Nephron progenitor cell (in vitro differentiated cells): ENCODE measurements at regions not wholly inside any gene's neighbourhood (a gene's known extent, or its start where the extent isn't known, plus 50 kb on each side); places are given as distances from the start of the nearest gene placed in this dataset.

Experiments
- DNase-seq: peaks from one replicate; pipeline ENCODE4 v3.0.0; 2021
- H3K27ac Mint-ChIP-seq: 2 replicates; pipeline ENCODE4 v1.8.0; 2021; ENCODE audit warnings: mild to moderate bottlenecking, moderate library complexity, mixed read lengths
- H3K27me3 Mint-ChIP-seq: 2 replicates; pipeline ENCODE4 v1.8.0; 2021; ENCODE audit warnings: mild to moderate bottlenecking, low read depth, mixed read lengths; ENCODE audit not compliant: poor library complexity
- H3K36me3 Mint-ChIP-seq: 2 replicates; pipeline ENCODE4 v1.8.0; 2021; ENCODE audit warnings: low read depth, mixed read lengths
- H3K4me1 Mint-ChIP-seq: 2 replicates; pipeline ENCODE4 v1.8.0; 2021; ENCODE audit warnings: mixed read lengths
- H3K4me3 Mint-ChIP-seq: 2 replicates; pipeline ENCODE4 v1.8.0; 2021; ENCODE audit warnings: mild to moderate bottlenecking, moderate library complexity, mixed read lengths
- H3K9me3 Mint-ChIP-seq: 2 replicates; pipeline ENCODE4 v1.8.0; 2021; ENCODE audit warnings: mild to moderate bottlenecking, moderate library complexity, mixed read lengths
- TF ChIP-seq, protein P1 (sequence below): fragments of 200-600 bp; sonication (generic); IDR thresholded peaks from 2 replicates; pipeline ENCODE4 v1.5.0; 2021; ENCODE audit warnings: antibody characterized with exemption

DNA sequence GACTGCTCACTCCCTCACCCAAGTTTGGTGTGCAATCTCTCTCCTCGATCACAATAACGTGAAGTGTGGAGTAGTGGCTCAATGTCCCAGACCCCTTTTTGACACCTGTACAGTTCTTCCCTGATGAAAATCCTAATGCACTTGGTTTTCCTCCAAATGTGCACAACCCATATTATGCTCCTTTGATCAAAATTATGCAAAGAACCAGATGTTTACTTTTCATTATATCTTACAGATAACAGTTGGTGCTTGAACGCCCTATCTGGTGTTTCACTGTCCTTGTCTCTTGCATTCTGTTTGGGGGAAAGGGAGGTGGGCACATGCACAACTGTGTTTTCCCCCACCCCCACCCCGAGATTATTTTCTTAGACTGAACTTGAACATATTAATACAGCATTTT is 85.0 kb upstream of the CREB1 start:
- H3K27me3 Mint-ChIP-seq, result no peaks in the 10 kb centered on the region
- no peak overlapping the region for H3K4me3 Mint-ChIP-seq
- no peak for DNase-seq
- no peaks in the 10 kb centered on the region for H3K9me3 Mint-ChIP-seq
- TF ChIP-seq, protein P1, sequence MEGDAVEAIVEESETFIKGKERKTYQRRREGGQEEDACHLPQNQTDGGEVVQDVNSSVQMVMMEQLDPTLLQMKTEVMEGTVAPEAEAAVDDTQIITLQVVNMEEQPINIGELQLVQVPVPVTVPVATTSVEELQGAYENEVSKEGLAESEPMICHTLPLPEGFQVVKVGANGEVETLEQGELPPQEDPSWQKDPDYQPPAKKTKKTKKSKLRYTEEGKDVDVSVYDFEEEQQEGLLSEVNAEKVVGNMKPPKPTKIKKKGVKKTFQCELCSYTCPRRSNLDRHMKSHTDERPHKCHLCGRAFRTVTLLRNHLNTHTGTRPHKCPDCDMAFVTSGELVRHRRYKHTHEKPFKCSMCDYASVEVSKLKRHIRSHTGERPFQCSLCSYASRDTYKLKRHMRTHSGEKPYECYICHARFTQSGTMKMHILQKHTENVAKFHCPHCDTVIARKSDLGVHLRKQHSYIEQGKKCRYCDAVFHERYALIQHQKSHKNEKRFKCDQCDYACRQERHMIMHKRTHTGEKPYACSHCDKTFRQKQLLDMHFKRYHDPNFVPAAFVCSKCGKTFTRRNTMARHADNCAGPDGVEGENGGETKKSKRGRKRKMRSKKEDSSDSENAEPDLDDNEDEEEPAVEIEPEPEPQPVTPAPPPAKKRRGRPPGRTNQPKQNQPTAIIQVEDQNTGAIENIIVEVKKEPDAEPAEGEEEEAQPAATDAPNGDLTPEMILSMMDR, result no peak
- H3K36me3 Mint-ChIP-seq, result no peaks in the 10 kb centered on the region
- no peak overlapping the region for H3K27ac Mint-ChIP-seq
- no peaks in the 10 kb centered on the region for H3K4me1 Mint-ChIP-seq

DNA sequence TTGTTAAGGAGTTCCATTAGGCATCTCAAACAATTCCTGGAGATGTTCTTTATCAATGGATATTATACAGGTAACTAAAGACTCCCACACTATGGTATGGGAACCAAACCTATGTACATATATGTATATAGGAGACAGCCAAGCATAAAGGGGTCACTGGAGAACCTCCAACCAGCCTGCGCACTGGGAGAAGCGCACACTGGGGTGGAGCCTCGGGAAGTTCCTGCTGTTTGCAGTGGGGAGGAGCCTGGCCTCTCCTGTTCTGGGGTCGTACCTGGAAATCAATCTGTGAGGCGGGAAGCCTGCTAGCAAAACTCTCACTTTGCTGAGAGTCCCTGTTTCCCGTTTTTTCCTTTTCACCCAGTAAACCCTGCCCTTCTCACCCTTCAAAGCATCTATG is 83.1 kb upstream of the CREB1 start:
- no peak for DNase-seq
- no peaks in the 10 kb centered on the region for H3K27me3 Mint-ChIP-seq
- TF ChIP-seq, protein P1, result no peak
- no peak overlapping the region for H3K4me3 Mint-ChIP-seq
- no peak overlapping the region for H3K27ac Mint-ChIP-seq
- H3K9me3 Mint-ChIP-seq, result no peaks in the 10 kb centered on the region
- no peaks in the 10 kb centered on the region for H3K4me1 Mint-ChIP-seq
- no peaks in the 10 kb centered on the region for H3K36me3 Mint-ChIP-seq

DNA sequence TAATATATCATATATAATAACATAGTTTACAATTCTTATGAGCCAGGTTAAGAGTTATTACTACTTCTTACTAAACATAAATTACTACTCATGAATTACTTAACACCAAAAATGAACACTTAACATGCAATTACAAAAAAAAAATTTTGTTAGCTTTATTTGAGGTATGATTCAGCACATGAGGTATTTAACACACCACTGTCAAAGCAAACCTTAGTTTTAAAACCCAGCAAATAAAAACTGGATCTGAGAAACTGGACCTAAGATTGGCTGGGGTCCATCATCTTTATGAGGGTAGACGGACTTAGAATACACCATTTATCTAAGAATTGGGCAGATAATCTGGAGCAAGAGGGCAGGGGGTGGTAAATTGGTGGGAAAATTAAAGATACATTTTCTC is 81.8 kb upstream of the CREB1 start:
- H3K36me3 Mint-ChIP-seq, result no peaks in the 10 kb centered on the region
- TF ChIP-seq, protein P1, result no peak
- H3K4me1 Mint-ChIP-seq, result no peaks in the 10 kb centered on the region
- DNase-seq, result no peak
- no peaks in the 10 kb centered on the region for H3K27me3 Mint-ChIP-seq
- no peak overlapping the region for H3K4me3 Mint-ChIP-seq
- no peak overlapping the region for H3K27ac Mint-ChIP-seq
- H3K9me3 Mint-ChIP-seq, result peaks cover 4% of the 10 kb centered on the region

DNA sequence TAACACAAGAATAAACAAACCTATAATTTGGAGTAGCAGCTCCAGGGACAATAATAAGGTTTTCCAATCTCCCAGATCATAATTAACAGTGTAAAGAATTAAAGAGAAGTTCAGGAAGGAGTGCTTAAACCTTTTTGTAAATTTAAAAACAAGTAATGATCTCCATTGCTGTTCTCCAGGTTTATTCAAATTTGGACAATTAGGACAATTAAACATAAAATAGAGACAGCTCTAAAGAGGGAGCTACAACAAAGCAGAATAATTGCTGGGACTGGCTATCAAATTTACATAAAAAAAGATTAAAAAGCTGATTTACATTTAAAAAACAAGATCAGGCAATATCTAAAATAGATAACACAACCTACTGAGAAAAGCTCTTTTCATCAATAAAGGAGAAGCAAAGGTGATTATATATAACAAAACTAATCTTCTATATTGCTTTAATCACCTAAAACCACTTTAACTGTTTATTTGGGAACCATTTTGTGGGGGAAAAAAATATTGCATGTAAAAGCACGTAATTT is 80.1 kb upstream of the CREB1 start:
- Mint-ChIP-seq H3K36me3 (no peaks in the 10 kb centered on the region), H3K27me3 (no peaks in the 10 kb centered on the region), H3K4me3 (no peak overlapping the region)

DNA sequence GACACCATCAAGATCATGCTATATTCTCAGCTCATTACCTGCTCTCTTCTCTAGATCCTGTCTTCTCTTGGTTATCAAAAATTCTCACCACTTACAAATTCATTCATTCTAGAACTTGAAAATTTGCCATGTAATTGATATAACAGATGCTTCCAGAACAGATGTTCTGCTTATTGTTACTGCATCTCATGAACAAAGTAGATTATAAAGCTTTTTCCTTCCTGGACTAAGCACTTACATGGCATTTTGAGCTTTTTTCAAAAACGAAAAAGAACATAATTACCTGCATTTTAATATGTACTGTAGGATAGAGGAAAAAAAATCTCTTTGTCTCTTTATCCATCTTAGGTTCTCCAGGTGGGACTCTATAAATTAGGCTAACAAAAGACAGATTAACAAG is 79.6 kb upstream of the CREB1 start:
- H3K9me3 Mint-ChIP-seq, result peaks cover 18% of the 10 kb centered on the region
- H3K4me1 Mint-ChIP-seq, result no peaks in the 10 kb centered on the region
- DNase-seq, result no peak
- no peaks in the 10 kb centered on the region for H3K27me3 Mint-ChIP-seq
- H3K27ac Mint-ChIP-seq, result no peak overlapping the region
- no peak overlapping the region for H3K4me3 Mint-ChIP-seq
- TF ChIP-seq, protein P1, result no peak
- no peaks in the 10 kb centered on the region for H3K36me3 Mint-ChIP-seq

More for the DNA sequence above, 80.1 kb upstream of the CREB1 start:
- no peak for DNase-seq
- TF ChIP-seq, protein P1, result no peak
- no peak overlapping the region for H3K27ac Mint-ChIP-seq
- H3K4me1 Mint-ChIP-seq, result no peaks in the 10 kb centered on the region
- H3K9me3 Mint-ChIP-seq, result peaks cover 17% of the 10 kb centered on the region

DNA sequence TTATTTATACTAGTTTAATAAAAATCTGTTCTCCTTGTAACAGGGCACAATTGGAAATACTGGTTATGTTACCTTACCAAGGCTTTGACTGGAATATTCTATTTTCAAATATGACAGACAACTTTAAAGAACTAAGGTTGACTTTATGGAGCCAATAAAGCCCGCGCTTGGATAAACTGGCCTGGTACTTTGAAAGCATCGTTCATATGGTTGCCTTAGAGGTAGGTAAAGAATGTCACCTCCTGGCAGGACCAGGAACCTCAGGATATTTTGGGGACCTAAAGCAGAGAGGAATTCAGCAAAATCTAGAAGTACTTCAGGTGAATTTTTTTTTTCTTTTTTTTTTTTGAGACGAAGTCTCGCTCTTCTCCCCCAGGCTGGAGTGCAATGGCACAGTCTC is 71.2 kb upstream of the CREB1 start:
- no peaks in the 10 kb centered on the region for H3K27me3 Mint-ChIP-seq
- H3K27ac Mint-ChIP-seq, result no peak overlapping the region
- TF ChIP-seq, protein P1, result no peak
- DNase-seq, result no peak
- peaks cover 4% of the 10 kb centered on the region for H3K36me3 Mint-ChIP-seq
- peaks cover 13% of the 10 kb centered on the region for H3K9me3 Mint-ChIP-seq
- peaks cover 13% of the 10 kb centered on the region for H3K4me1 Mint-ChIP-seq
- H3K4me3 Mint-ChIP-seq, result no peak overlapping the region
